Right ventricle myocardium inferior (tissue), 1 donor: ENCODE measurements at regions not wholly inside any gene's neighbourhood (a gene's known extent, or its start where the extent isn't known, plus 50 kb on each side); places are given as distances from the start of the nearest gene placed in this dataset.
A peak's percentile ranks its signal among the peaks of the same experiment; 100 is the strongest.
"Not testable (repeated sequence)": the region's sequence is repeated elsewhere in the genome, so short reads cannot be mapped to it uniquely, and the experiment has no call there.

Experiments
- ATAC-seq: fragments of 200-7000 bp; cut with Tn5 transposase; one replicate; pipeline ENCODE4 v1.9.1; 2020; ENCODE audit warnings: mild to moderate bottlenecking, moderate library complexity
- DNase-seq: peaks from one replicate; pipeline ENCODE4 v3.0.0; 2021; ENCODE audit errors: missing footprints
- intact Hi-C: fragments of 100-400 bp; cut with DNase I; formaldehyde crosslinking; loops from one replicate; pipeline ENCODE4 v1.11.0; 2022
- donor health status: DM: no; HTN: yes; CAD: no; lungs with severe emphysema.

GRCh38 chr2:53183581-53183980 lies 584.0 kb upstream of the CHAC2 start:
- intact Hi-C loops: no loop called here
- DNase-seq: no peak
- ATAC-seq: no peak

- ATAC-seq: no peak
- no peak for DNase-seq
- intact Hi-C loops: no loop called here
Observed at GRCh38 chr2:53182601-53183000, 585.0 kb upstream of the CHAC2 start.

- no peak for ATAC-seq
- DNase-seq: no peak
- intact Hi-C loops: no loop called here
Observed at GRCh38 chr2:53181759-53182158, 585.8 kb upstream of the CHAC2 start.

- DNase-seq: no peak
- peak; percentile 57 for ATAC-seq
- intact Hi-C loops: no loop called here
Observed at GRCh38 chr2:53177327-53177726, 590.3 kb upstream of the CHAC2 start.

- DNase-seq (no peak), ATAC-seq (no peak)
- intact Hi-C loops: no loop called here
Observed at GRCh38 chr2:53174539-53174938, 593.1 kb upstream of the CHAC2 start.

GRCh38 chr2:53173698-53174455 lies 593.7 kb upstream of the CHAC2 start:
- no peak for ATAC-seq
- no peak for DNase-seq
- intact Hi-C loops: no loop called here

- ATAC-seq: peak; percentile 63
- intact Hi-C loops: no loop called here
Observed at GRCh38 chr2:53173091-53173490, 594.5 kb upstream of the CHAC2 start.

GRCh38 chr2:53170466-53170865 lies 597.1 kb upstream of the CHAC2 start:
- intact Hi-C loops: no loop called here
- peak; percentile 59 for ATAC-seq
- DNase-seq: no peak

More at GRCh38 chr2:53173091-53173490, 594.5 kb upstream of the CHAC2 start:
- DNase-seq: no peak

GRCh38 chr2:53167227-53167626 lies 600.4 kb upstream of the CHAC2 start:
- no peak for DNase-seq
- ATAC-seq: no peak
- intact Hi-C loops: no loop called here

- ATAC-seq: no peak
- no peak for DNase-seq
- intact Hi-C loops: no loop called here
Observed at GRCh38 chr2:53150146-53150545, 617.5 kb upstream of the CHAC2 start.

GRCh38 chr2:53148221-53148620 lies 619.4 kb upstream of the CHAC2 start:
- ATAC-seq (no peak), DNase-seq (no peak)
- intact Hi-C loops: no loop called here

- no peak for ATAC-seq
- intact Hi-C loops: no loop called here
Observed at GRCh38 chr2:53131416-53131815, 636.2 kb upstream of the CHAC2 start.

GRCh38 chr2:53130441-53130943 lies 637.1 kb upstream of the CHAC2 start:
- no peak for DNase-seq
- intact Hi-C loops: no loop called here
- ATAC-seq: peak; percentile 39

More at GRCh38 chr2:53131416-53131815, 636.2 kb upstream of the CHAC2 start:
- no peak for DNase-seq

GRCh38 chr2:53129851-53130250 lies 637.8 kb upstream of the CHAC2 start:
- intact Hi-C loops: no loop called here
- peak; percentile 77 for ATAC-seq
- DNase-seq: no peak

- DNase-seq (no peak), ATAC-seq (no peak)
- intact Hi-C loops: no loop called here
Observed at GRCh38 chr2:53127061-53127650, 640.4 kb upstream of the CHAC2 start.

GRCh38 chr2:53114991-53115390 lies 652.6 kb upstream of the CHAC2 start:
- DNase-seq: no peak
- intact Hi-C loops: no loop called here

GRCh38 chr2:53114582-53114981 lies 653.0 kb upstream of the CHAC2 start:
- intact Hi-C loops: no loop called here
- DNase-seq: no peak
- ATAC-seq: no peak

More at GRCh38 chr2:53114991-53115390, 652.6 kb upstream of the CHAC2 start:
- no peak for ATAC-seq

GRCh38 chr2:53112408-53112807 lies 655.2 kb upstream of the CHAC2 start:
- ATAC-seq, intact Hi-C loops, DNase-seq: not testable (repeated sequence)

- DNase-seq (no peak), ATAC-seq (no peak)
- intact Hi-C loops: no loop called here
Observed at GRCh38 chr2:53111406-53111805, 656.2 kb upstream of the CHAC2 start.

- ATAC-seq: no peak
Observed at GRCh38 chr2:53111004-53111403, 656.6 kb upstream of the CHAC2 start.

More at GRCh38 chr2:53111004-53111403, 656.6 kb upstream of the CHAC2 start:
- intact Hi-C loops: no loop called here
- no peak for DNase-seq
